ENCODE measurements at regions not wholly inside any gene's neighbourhood (a gene's known extent, or its start where the extent isn't known, plus 50 kb on each side); places are given as distances from the start of the nearest gene placed in this dataset.

- FAIRE-seq = no peak
- ChIA-PET POLR2A (no interaction called here), CTCF (interaction anchor here (0.7 kb wide), 1 partner anchor 12 kb away, joined by 3 read pairs; no protein-coding TSS in a partner anchor), SMC1A (ENCODE audit: uncharacterized antibody, unreplicated experiment) (no interaction called here), RAD21 (ENCODE audit: unreplicated experiment) (no interaction called here)
- H2AFZ ChIP-seq (ENCODE audit: control insufficient read depth, low read depth, low read length) = no peak overlapping the region
- ATAC-seq = no peak
- no peaks in the 10 kb centered on the region for H4K20me1 ChIP-seq (ENCODE audit: control insufficient read depth, insufficient read depth)
- no peak overlapping the region for H3K9ac ChIP-seq (ENCODE audit: control insufficient read depth, insufficient read depth, low read length)
- BruUV-seq (replicated peaks) = no TSS peak
- DNase-seq (ENCODE audit: low read depth, low spot score) = no peak
- in situ Hi-C loops (cut with MboI) = no loop called here
- H3K4me1 ChIP-seq (ENCODE audit: control insufficient read depth, insufficient read depth, low read length) = no peaks in the 10 kb centered on the region
- no peak overlapping the region for H3K27ac ChIP-seq (ENCODE audit: control insufficient read depth, insufficient read depth)
- 54% methylated on average over 29 of the region's 29 CpGs for WGBS (ENCODE audit: insufficient coverage, insufficient replicate concordance, low lambda C conversion rate, missing lambda C conversion rate)
- intact Hi-C loops (cut with micrococcal nuclease; ENCODE audit: unreplicated experiment) = no loop called here
- no peaks in the 10 kb centered on the region for H3K9me3 ChIP-seq (replicated peaks; ENCODE audit: control insufficient read depth, insufficient read depth, low read length)
- H3K27me3 ChIP-seq (replicated peaks in 1 of 2; ENCODE audit: control insufficient read depth in 2 of 2, insufficient read depth in 2 of 2, low read length in 1 of 2) = no peaks in the 10 kb centered on the region
- H3K36me3 ChIP-seq (ENCODE audit: control insufficient read depth in 2 of 2, insufficient read depth in 2 of 2, low read length in 1 of 2) = no peaks in the 10 kb centered on the region
- H3K4me3 ChIP-seq = no peak overlapping the region
- no peaks in the 10 kb centered on the region for H3K79me2 ChIP-seq (ENCODE audit: control insufficient read depth, insufficient read depth, low read length)
- TF ChIP-seq PKNOX1 (IDR thresholded peaks at IDR 0.05) = peak; percentile 15; the same call in 1 of the 2 replicates
- peak; percentile 70 for TF ChIP-seq BCL3 (IDR thresholded peaks at IDR 0.05; ENCODE audit: borderline replicate concordance, insufficient read depth, low read depth, low read length, poor library complexity, severe bottlenecking)
- no peak for TF ChIP-seq LARP7 (IDR thresholded peaks at IDR 0.05)
- TF ChIP-seq ZNF24 (IDR thresholded peaks at IDR 0.05) = no peak
- TF ChIP-seq ZNF687 (IDR thresholded peaks at IDR 0.05) = no peak
- TF ChIP-seq PBX3 (IDR thresholded peaks at IDR 0.05; ENCODE audit: insufficient replicate concordance, low read depth, low read length) = peak; percentile 28
- TF ChIP-seq DPF2 (IDR thresholded peaks at IDR 0.05) = no peak
- no peak for TF ChIP-seq HSF1 (IDR thresholded peaks at IDR 0.05; ENCODE audit: low read depth, low read length)
- no peak overlapping the region for H3K4me2 ChIP-seq (ENCODE audit: control insufficient read depth, insufficient read depth)
These were observed 105.5 kb upstream of the HDAC4 start for GRCh38 chr2:239506101-239506857.

All from GM12878 (cell line).